Astrocyte of the cerebellum (primary cell): ENCODE measurements at regions not wholly inside any gene's neighbourhood (a gene's known extent, or its start where the extent isn't known, plus 50 kb on each side); places are given as distances from the start of the nearest gene placed in this dataset.

Experiments
- DNase-seq: peaks from one replicate; pipeline ENCODE4 v3.0.0-alpha.2; 2011; ENCODE audit warnings: low read depth
- H3K4me3 ChIP-seq: 2 replicates; pipeline ENCODE4 v1.5.1; 2011; ENCODE audit warnings: mild to moderate bottlenecking, low read depth, low read length, moderate library complexity
- in situ Hi-C: cut with HindIII; loops from 2 replicates; pipeline ENCODE4 v1.10.0; 2017; ENCODE audit warnings: low sequenced_read_pairs
- TF ChIP-seq, protein P1 (sequence below): IDR thresholded peaks from 2 replicates; pipeline ENCODE4 v1.5.1; 2012; ENCODE audit warnings: low read length, low read depth, moderate library complexity, mild to moderate bottlenecking; ENCODE audit errors: missing control alignments

GRCh38 chr4:106746451-106746850 lies 289.7 kb downstream of the DKK2 start:
- TF ChIP-seq, protein P1, sequence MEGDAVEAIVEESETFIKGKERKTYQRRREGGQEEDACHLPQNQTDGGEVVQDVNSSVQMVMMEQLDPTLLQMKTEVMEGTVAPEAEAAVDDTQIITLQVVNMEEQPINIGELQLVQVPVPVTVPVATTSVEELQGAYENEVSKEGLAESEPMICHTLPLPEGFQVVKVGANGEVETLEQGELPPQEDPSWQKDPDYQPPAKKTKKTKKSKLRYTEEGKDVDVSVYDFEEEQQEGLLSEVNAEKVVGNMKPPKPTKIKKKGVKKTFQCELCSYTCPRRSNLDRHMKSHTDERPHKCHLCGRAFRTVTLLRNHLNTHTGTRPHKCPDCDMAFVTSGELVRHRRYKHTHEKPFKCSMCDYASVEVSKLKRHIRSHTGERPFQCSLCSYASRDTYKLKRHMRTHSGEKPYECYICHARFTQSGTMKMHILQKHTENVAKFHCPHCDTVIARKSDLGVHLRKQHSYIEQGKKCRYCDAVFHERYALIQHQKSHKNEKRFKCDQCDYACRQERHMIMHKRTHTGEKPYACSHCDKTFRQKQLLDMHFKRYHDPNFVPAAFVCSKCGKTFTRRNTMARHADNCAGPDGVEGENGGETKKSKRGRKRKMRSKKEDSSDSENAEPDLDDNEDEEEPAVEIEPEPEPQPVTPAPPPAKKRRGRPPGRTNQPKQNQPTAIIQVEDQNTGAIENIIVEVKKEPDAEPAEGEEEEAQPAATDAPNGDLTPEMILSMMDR, result no peak
- no peak for DNase-seq
- no peak overlapping the region for H3K4me3 ChIP-seq
- in situ Hi-C loops, result no loop called here

DNA sequence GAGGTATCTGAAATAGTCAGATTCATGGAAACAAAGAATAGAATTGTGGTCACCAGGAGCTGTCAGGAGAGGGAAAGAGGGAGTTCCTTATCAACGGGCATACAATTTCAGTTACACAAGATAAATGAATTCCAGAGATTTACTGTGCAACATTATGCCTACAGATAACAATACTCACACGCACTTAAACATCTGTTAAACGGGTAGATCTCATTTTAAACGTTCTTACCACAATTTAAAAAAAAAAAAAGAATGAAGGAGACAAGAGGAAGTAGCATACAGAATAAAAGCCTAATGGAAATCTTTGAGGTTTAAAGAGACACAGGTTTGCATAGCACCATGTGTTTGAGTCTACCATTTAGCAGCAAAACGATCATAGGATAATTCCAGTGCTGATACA lies 298.0 kb downstream of the DKK2 start:
- in situ Hi-C loops, result no loop called here
- TF ChIP-seq, protein P1, result no peak

DNA sequence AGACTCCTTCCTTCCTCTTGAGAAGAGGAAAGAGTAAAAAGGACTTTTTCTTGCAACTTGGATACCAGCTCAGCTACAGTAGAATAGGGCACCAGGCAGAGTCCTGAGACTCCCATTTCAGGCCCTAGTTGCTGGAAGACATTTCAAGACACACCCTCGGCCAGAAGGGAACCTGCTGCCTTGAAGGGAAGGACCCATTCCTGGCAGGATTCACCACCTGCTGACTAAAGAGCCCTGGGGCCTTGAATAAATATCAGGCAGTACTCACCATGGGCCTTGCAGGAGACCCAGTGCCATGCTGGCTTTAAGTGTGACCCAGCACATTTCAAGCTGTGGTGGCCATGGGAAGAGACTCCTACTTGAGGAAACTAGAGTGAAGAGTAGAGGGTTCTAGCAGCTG lies 317.6 kb downstream of the DKK2 start:
- in situ Hi-C loops, result no loop called here
- TF ChIP-seq, protein P1, result no peak
- no peak overlapping the region for H3K4me3 ChIP-seq
- DNase-seq, result no peak

More for the DNA sequence above, 298.0 kb downstream of the DKK2 start:
- H3K4me3 ChIP-seq, result no peak overlapping the region
- no peak for DNase-seq

DNA sequence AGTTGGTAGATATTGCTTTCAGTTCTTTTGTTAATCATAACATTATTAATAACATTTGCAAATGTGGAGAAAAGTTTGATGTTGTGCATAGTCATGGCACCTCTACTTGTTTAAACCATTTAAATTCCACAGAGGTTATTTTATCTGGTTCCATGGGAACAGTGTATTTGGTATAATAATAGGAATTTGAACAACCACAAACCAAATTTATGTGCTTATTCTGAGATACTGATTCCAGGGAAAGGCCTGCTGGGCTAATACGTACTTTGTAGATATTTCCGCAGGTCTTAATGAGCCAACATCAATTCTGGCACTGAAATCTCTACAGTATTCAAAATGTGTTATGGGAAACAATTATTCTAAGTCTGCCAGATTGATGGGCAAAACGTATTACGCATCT lies 319.0 kb downstream of the DKK2 start:
- no peak overlapping the region for H3K4me3 ChIP-seq
- TF ChIP-seq, protein P1, result no peak
- DNase-seq, result peak; percentile 62
- in situ Hi-C loops, result no loop called here

- in situ Hi-C loops, result no loop called here
- H3K4me3 ChIP-seq, result no peak overlapping the region
- TF ChIP-seq, protein P1, result no peak
- DNase-seq, result no peak
Measured at GRCh38 chr4:106715825-106716224, 320.3 kb downstream of the DKK2 start.

- DNase-seq, result no peak
- TF ChIP-seq, protein P1, result no peak
- no peak overlapping the region for H3K4me3 ChIP-seq
- in situ Hi-C loops, result no loop called here
Measured at GRCh38 chr4:106708464-106708816, 327.7 kb downstream of the DKK2 start.
